VCaP (cell line): ENCODE measurements at regions not wholly inside any gene's neighbourhood (a gene's known extent, or its start where the extent isn't known, plus 50 kb on each side); places are given as distances from the start of the nearest gene placed in this dataset.

Experiments used
- H3K27ac ChIP-seq: fragments of 450-650 bp; 2 replicates; pipeline ENCODE4 v1.5.1; 2017
- CTCF ChIP-seq: fragments of 450-650 bp; conservative IDR thresholded peaks from 2 replicates; pipeline ENCODE4 v1.5.1; 2017; ENCODE audit warnings: mild to moderate bottlenecking, moderate library complexity

GRCh38 chr14:86940106-86940505 lies 1052.9 kb downstream of the GALC start:
- no peak overlapping the region for H3K27ac ChIP-seq
- TF ChIP-seq CTCF = no peak

GRCh38 chr14:86938320-86938719 lies 1054.7 kb downstream of the GALC start:
- no peak overlapping the region for H3K27ac ChIP-seq
- TF ChIP-seq CTCF = no peak

GRCh38 chr14:86936556-86936955 lies 1056.4 kb downstream of the GALC start:
- H3K27ac ChIP-seq = no peak overlapping the region
- no peak for TF ChIP-seq CTCF

GRCh38 chr14:86935241-86935885 lies 1057.6 kb downstream of the GALC start:
- TF ChIP-seq CTCF = no peak
- no peak overlapping the region for H3K27ac ChIP-seq

GRCh38 chr14:86933958-86934595 lies 1058.9 kb downstream of the GALC start:
- no peak overlapping the region for H3K27ac ChIP-seq
- TF ChIP-seq CTCF = no peak

GRCh38 chr14:86933460-86933859 lies 1059.5 kb downstream of the GALC start:
- TF ChIP-seq CTCF = no peak
- H3K27ac ChIP-seq = no peak overlapping the region

- no peak overlapping the region for H3K27ac ChIP-seq
- no peak for TF ChIP-seq CTCF
Measured at GRCh38 chr14:86915406-86915805, 1077.6 kb downstream of the GALC start.
